Neuronal stem cell (in vitro differentiated cells): ENCODE measurements at regions not wholly inside any gene's neighbourhood (a gene's known extent, or its start where the extent isn't known, plus 50 kb on each side); places are given as distances from the start of the nearest gene placed in this dataset.

Experiments
- DNase-seq: peaks from one replicate; pipeline ENCODE4 v3.0.0-alpha.2; 2013; ENCODE audit warnings: low spot score
- H2AFZ ChIP-seq: one replicate; pipeline ENCODE4 v1.6.1; 2013; ENCODE audit warnings: mild to moderate bottlenecking, low read length, inconsistent platforms
- H2AK5ac ChIP-seq: 2 replicates; pipeline ENCODE4 v1.6.1; 2013; ENCODE audit warnings: low read depth, mild to moderate bottlenecking, inconsistent platforms, low read length, moderate library complexity, mixed read lengths
- H2BK120ac ChIP-seq: 2 replicates; pipeline ENCODE4 v1.6.1; 2013; ENCODE audit warnings: low read depth, mild to moderate bottlenecking, inconsistent platforms, low read length, moderate library complexity, mixed read lengths
- H2BK12ac ChIP-seq: one replicate; pipeline ENCODE4 v1.6.1; 2013; ENCODE audit warnings: low read length, inconsistent platforms
- H2BK15ac ChIP-seq: 2 replicates; pipeline ENCODE4 v1.6.1; 2013; ENCODE audit warnings: mild to moderate bottlenecking, low read length, inconsistent platforms, mixed read lengths
- H2BK5ac ChIP-seq: one replicate; pipeline ENCODE4 v1.6.1; 2013; ENCODE audit warnings: inconsistent platforms, mild to moderate bottlenecking, low read length, moderate library complexity
- H3K14ac ChIP-seq: one replicate; pipeline ENCODE4 v1.6.1; 2013; ENCODE audit warnings: low read length, inconsistent platforms
- H3K18ac ChIP-seq: 2 replicates; pipeline ENCODE4 v1.6.1; 2013; ENCODE audit warnings: low read length, inconsistent platforms
- H3K23ac ChIP-seq: 2 replicates; pipeline ENCODE4 v1.6.1; 2013; ENCODE audit warnings: low read depth, mild to moderate bottlenecking, mixed read lengths, low read length, inconsistent platforms; ENCODE audit not compliant: poor library complexity
- H3K27ac ChIP-seq: replicated peaks from 3 replicates; pipeline ENCODE4 v1.5.1; 2013; ENCODE audit warnings: low read length, inconsistent platforms
- H3K27me3 ChIP-seq, 3 experiments: 2 replicates each; pipeline ENCODE4 v1.6.1; 2013; ENCODE audit warnings: low read length in 3 of 3, mild to moderate bottlenecking in 2 of 3, inconsistent platforms in 1 of 3, low read depth in 1 of 3, mixed read lengths in 1 of 3, moderate library complexity in 1 of 3; ENCODE audit not compliant: control insufficient read depth in 3 of 3, insufficient read depth in 3 of 3
- H3K36me3 ChIP-seq, 2 donors: replicated peaks in 1 of 2; 2 replicates each; pipeline ENCODE4 v1.6.1; 2013; ENCODE audit warnings: low read length in 2 of 2; ENCODE audit not compliant: control insufficient read depth in 2 of 2, insufficient read depth in 2 of 2
- H3K4ac ChIP-seq: 2 replicates; pipeline ENCODE4 v1.6.1; 2013; ENCODE audit warnings: inconsistent platforms, mild to moderate bottlenecking, low read length, moderate library complexity
- H3K4me1 ChIP-seq, 2 donors: 1 replicate in 1 of 2; 2 replicates in 1 of 2; pipeline ENCODE4 v1.6.1; 2013; ENCODE audit warnings: low read length in 2 of 2, low read depth in 1 of 2; ENCODE audit not compliant: control insufficient read depth in 2 of 2, insufficient read depth in 1 of 2
- H3K4me2 ChIP-seq: one replicate; pipeline ENCODE4 v1.6.1; 2013; ENCODE audit warnings: mild to moderate bottlenecking, low read length, inconsistent platforms; ENCODE audit not compliant: insufficient read depth, poor library complexity, severe bottlenecking
- H3K4me3 ChIP-seq, 2 donors: 2 replicates each; pipeline ENCODE4 v1.5.1; 2013; ENCODE audit warnings: low read length in 2 of 2, mild to moderate bottlenecking in 2 of 2, inconsistent platforms in 1 of 2, moderate library complexity in 1 of 2
- H3K79me1 ChIP-seq: one replicate; pipeline ENCODE4 v1.6.1; 2013; ENCODE audit warnings: low read depth, mild to moderate bottlenecking, inconsistent platforms, low read length, moderate library complexity
- H3K9ac ChIP-seq: one replicate; pipeline ENCODE4 v1.6.1; 2013; ENCODE audit warnings: mild to moderate bottlenecking, low read depth, low read length, inconsistent platforms; ENCODE audit not compliant: poor library complexity
- H3K9me3 ChIP-seq, 2 donors: replicated peaks in 1 of 2; 2 replicates each; pipeline versions ENCODE3 to v1.6.1; 2013; ENCODE audit warnings: low read length in 2 of 2, mild to moderate bottlenecking in 2 of 2, inconsistent platforms in 1 of 2, low read depth in 1 of 2, mixed read lengths in 1 of 2, moderate library complexity in 1 of 2; ENCODE audit not compliant: control insufficient read depth in 2 of 2, insufficient read depth in 1 of 2
- H4K8ac ChIP-seq: one replicate; pipeline ENCODE4 v1.6.1; 2013; ENCODE audit warnings: low read depth, mild to moderate bottlenecking, inconsistent platforms, low read length, moderate library complexity
- H4K91ac ChIP-seq: one replicate; pipeline ENCODE4 v1.6.1; 2013; ENCODE audit warnings: low read length, low read depth, mild to moderate bottlenecking, inconsistent platforms; ENCODE audit not compliant: poor library complexity
- WGBS, 2 donors: extraction: QIAGEN DNeasy Blood & Tissue Kit; methylation state at CpG; one replicate each; pipeline ENCODE4 v1.1.7; 2013; ENCODE audit warnings: missing lambda C conversion rate in 2 of 2, mixed read lengths in 1 of 2; ENCODE audit not compliant: insufficient read length in 2 of 2, insufficient replicate concordance in 1 of 2; ENCODE audit errors: extremely low coverage in 2 of 2; 5-methylcytosine and 5-hydroxymethylcytosine counted together

- H3K27me3 ChIP-seq: no peaks in the 10 kb centered on the region
- no peaks in the 10 kb centered on the region for H3K4me1 ChIP-seq
- DNase-seq: no peak
- H2AFZ ChIP-seq: no peak overlapping the region
- no peak overlapping the region for H3K27ac ChIP-seq
- no peak overlapping the region for H3K4me2 ChIP-seq
- no peak overlapping the region for H3K4me3 ChIP-seq
- no peak overlapping the region for H2BK120ac ChIP-seq
- no peak overlapping the region for H2BK15ac ChIP-seq
- H3K9me3 ChIP-seq: peaks cover 0 to 3% of the 10 kb centered on the region in 2 donors
- no peak overlapping the region for H2AK5ac ChIP-seq
- no peaks in the 10 kb centered on the region for H3K36me3 ChIP-seq
- H3K14ac ChIP-seq: no peak overlapping the region
- no peak overlapping the region for H2BK5ac ChIP-seq
- H2BK12ac ChIP-seq: no peak overlapping the region
- no peak overlapping the region for H4K8ac ChIP-seq
- no peak overlapping the region for H4K91ac ChIP-seq
- H3K79me1 ChIP-seq: no peaks in the 10 kb centered on the region
- no peak overlapping the region for H3K9ac ChIP-seq
- no peak overlapping the region for H3K18ac ChIP-seq
- H3K4ac ChIP-seq: no peak overlapping the region
- WGBS, 2 donors: no CpG with 5 or more reads among the region's 2 CpGs
- no peak overlapping the region for H3K23ac ChIP-seq
Observed at GRCh38 chr5:44011518-44011917, 377.7 kb downstream of the FGF10 start.

GRCh38 chr5:44002381-44002901 is 386.8 kb downstream of the FGF10 start:
- H2BK5ac ChIP-seq: no peak overlapping the region
- no peak overlapping the region for H3K9ac ChIP-seq
- no peak overlapping the region for H3K23ac ChIP-seq
- H2AFZ ChIP-seq: no peak overlapping the region
- no peak overlapping the region for H3K4me2 ChIP-seq
- no peaks in the 10 kb centered on the region for H3K36me3 ChIP-seq
- H2AK5ac ChIP-seq: no peak overlapping the region
- H3K27ac ChIP-seq: no peak overlapping the region
- no peaks in the 10 kb centered on the region for H3K79me1 ChIP-seq
- no peak overlapping the region for H2BK15ac ChIP-seq
- H3K14ac ChIP-seq: no peak overlapping the region
- peaks cover 3 to 6% of the 10 kb centered on the region in 2 donors for H3K4me1 ChIP-seq
- no peak overlapping the region for H2BK12ac ChIP-seq
- H4K91ac ChIP-seq: no peak overlapping the region
- H3K4ac ChIP-seq: no peak overlapping the region
- no peak for DNase-seq
- no peak overlapping the region for H4K8ac ChIP-seq
- no peaks in the 10 kb centered on the region for H3K27me3 ChIP-seq
- H3K4me3 ChIP-seq: no peak overlapping the region
- H3K18ac ChIP-seq: no peak overlapping the region
- H2BK120ac ChIP-seq: no peak overlapping the region
- H3K9me3 ChIP-seq: no peaks in the 10 kb centered on the region

GRCh38 chr5:44001675-44002380 is 387.4 kb downstream of the FGF10 start:
- Histone ChIP-seq H2BK15ac (no peak overlapping the region), H3K23ac (no peak overlapping the region), H2BK120ac (no peak overlapping the region), H3K14ac (no peak overlapping the region), H2AFZ (no peak overlapping the region), H4K91ac (no peak overlapping the region), H3K27me3 (no peaks in the 10 kb centered on the region), H3K27ac (no peak overlapping the region), H3K36me3 (no peaks in the 10 kb centered on the region), H4K8ac (no peak overlapping the region), H2BK12ac (no peak overlapping the region), H3K4ac (no peak overlapping the region), H3K18ac (no peak overlapping the region), H3K4me2 (no peak overlapping the region), H3K4me3 (no peak overlapping the region), H3K9me3 (no peaks in the 10 kb centered on the region), H3K9ac (no peak overlapping the region), H3K79me1 (no peaks in the 10 kb centered on the region), H2AK5ac (no peak overlapping the region), H2BK5ac (no peak overlapping the region), H3K4me1 (peaks cover 6 to 8% of the 10 kb centered on the region in 2 donors)
- DNase-seq: no peak
- WGBS, 2 donors: no CpG with 5 or more reads among the region's 2 CpGs

GRCh38 chr5:44001236-44001635 is 388.0 kb downstream of the FGF10 start:
- Histone ChIP-seq H2BK120ac (no peak overlapping the region), H3K36me3 (no peaks in the 10 kb centered on the region), H3K14ac (no peak overlapping the region), H2AFZ (no peak overlapping the region), H4K91ac (no peak overlapping the region), H3K9ac (no peak overlapping the region), H3K4me1 (peaks cover 6 to 8% of the 10 kb centered on the region in 2 donors), H3K79me1 (no peaks in the 10 kb centered on the region), H3K18ac (no peak overlapping the region), H3K9me3 (no peaks in the 10 kb centered on the region), H2BK15ac (no peak overlapping the region), H3K27ac (no peak overlapping the region), H4K8ac (no peak overlapping the region), H3K4me2 (no peak overlapping the region), H3K27me3 (no peaks in the 10 kb centered on the region), H3K23ac (no peak overlapping the region), H3K4me3 (no peak overlapping the region), H2AK5ac (no peak overlapping the region), H3K4ac (no peak overlapping the region), H2BK5ac (no peak overlapping the region), H2BK12ac (no peak overlapping the region)
- no peak for DNase-seq
